ENCODE measurements at regions not wholly inside any gene's neighbourhood (a gene's known extent, or its start where the extent isn't known, plus 50 kb on each side); places are given as distances from the start of the nearest gene placed in this dataset.

DNA sequence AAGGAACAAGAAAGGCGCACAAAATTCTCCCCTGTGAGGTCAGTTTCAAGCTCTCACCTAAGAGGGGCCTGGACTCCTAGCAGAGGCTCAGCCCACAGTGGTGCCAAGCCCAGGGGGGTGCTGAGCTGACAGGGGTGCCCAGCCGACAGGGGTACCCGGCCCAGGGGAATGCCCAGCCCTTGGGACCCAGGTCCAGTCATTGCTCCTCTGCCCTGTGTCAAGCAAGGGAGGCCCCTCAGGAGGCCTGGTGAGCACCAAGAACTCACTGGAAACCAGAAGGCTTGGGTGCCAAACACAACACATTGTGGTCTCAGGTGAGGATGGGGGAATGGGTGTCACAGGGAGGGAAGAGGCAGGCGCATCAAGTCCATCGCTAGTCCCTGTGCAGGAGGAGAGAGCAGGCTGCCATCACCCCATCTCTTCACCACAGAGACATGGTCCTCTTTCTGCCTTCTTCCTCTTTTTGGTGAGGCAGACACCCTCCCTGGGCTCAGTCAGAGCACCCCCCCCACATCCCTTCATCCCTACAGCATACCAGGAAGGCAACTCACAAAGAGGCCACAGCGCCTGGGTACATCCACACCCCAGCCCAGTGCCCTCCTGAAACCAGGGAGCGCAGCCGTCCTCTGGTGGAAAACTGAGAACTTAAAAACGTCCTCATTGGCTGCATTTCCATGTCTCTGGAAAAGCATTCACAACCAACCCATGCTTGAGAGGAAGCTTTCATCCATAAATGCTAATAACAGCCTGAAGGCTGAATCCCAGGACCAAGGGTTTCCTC lies 111.3 kb downstream of the BANF2 start:
- intact Hi-C loops (cut with micrococcal nuclease) = no loop called here
- Mint-ChIP-seq H3K4me3 (no peak overlapping the region), H3K4me1 (no peaks in the 10 kb centered on the region), H3K27ac (no peak overlapping the region), H3K9me3 (no peaks in the 10 kb centered on the region), H3K36me3 (ENCODE audit: low read depth) (no peaks in the 10 kb centered on the region), H3K27me3 (peaks cover 4% of the 10 kb centered on the region)
- DNase-seq = no peak

DNA sequence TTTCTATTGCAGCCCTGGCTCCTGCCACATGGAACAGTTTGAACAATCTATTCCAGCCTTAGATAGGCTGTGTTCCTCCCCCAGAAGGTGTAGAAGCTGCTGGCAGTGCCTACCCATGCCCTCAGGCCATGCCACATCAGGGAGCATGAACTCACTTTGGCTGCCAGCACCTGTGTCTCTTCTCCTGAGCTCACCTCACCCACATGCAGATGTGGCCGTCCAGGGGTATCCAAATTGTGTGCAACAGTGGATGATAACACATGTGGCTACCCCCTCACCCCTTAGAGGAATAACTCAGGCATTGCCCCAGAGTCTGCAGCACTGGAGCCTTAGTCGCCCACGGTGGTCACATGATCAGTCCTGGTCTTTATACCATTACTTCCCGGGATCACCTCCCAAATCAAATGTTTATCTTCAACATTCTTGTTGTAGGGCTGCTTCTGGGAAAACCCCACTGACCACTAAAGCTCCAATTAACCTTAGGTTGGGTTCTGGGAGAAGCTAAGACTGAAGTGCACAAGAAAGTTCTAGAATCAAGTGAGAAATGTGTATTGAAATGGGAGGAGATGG lies 110.4 kb downstream of the BANF2 start:
- intact Hi-C loops (cut with micrococcal nuclease) = no loop called here
- H3K36me3 Mint-ChIP-seq (ENCODE audit: low read depth) = no peaks in the 10 kb centered on the region
- peaks cover 4% of the 10 kb centered on the region for H3K27me3 Mint-ChIP-seq
- no peak for DNase-seq
- H3K4me1 Mint-ChIP-seq = no peaks in the 10 kb centered on the region
- no peaks in the 10 kb centered on the region for H3K9me3 Mint-ChIP-seq
- no peak overlapping the region for H3K4me3 Mint-ChIP-seq
- H3K27ac Mint-ChIP-seq = no peak overlapping the region

GRCh38 chr20:17809362-17810061 lies 109.7 kb downstream of the BANF2 start:
- Mint-ChIP-seq H3K4me1 (no peaks in the 10 kb centered on the region), H3K36me3 (ENCODE audit: low read depth) (no peaks in the 10 kb centered on the region), H3K9me3 (no peaks in the 10 kb centered on the region), H3K27me3 (peaks cover 4% of the 10 kb centered on the region), H3K4me3 (no peak overlapping the region), H3K27ac (no peak overlapping the region)
- intact Hi-C loops (cut with micrococcal nuclease) = no loop called here
- no peak for DNase-seq

DNA sequence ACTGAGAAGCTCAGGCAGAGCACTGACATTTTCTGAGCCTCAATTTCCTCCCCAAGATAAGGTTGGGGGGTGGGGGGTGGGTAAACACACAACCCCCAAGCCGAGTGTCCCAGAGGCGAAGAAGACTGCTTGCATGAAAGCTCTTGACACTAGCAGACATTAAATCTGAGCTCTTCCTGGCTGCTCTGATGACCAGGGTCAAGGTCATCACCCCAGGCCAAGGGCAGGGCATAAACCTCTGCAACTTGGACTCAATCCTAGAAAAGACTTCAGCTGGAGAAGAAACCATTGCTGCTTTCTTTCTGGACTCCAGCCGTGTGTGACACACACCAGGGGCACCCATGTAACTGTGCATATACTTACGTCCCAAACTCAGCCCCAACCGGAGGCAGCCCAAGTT lies 109.0 kb downstream of the BANF2 start:
- Mint-ChIP-seq H3K4me1 (no peaks in the 10 kb centered on the region), H3K36me3 (ENCODE audit: low read depth) (no peaks in the 10 kb centered on the region), H3K27me3 (peaks cover 4% of the 10 kb centered on the region), H3K4me3 (no peak overlapping the region), H3K9me3 (no peaks in the 10 kb centered on the region), H3K27ac (no peak overlapping the region)
- intact Hi-C loops (cut with micrococcal nuclease) = no loop called here
- no peak for DNase-seq

GRCh38 chr20:17808357-17808756 lies 108.6 kb downstream of the BANF2 start:
- Mint-ChIP-seq H3K27me3 (peaks cover 4% of the 10 kb centered on the region), H3K9me3 (no peaks in the 10 kb centered on the region), H3K27ac (no peak overlapping the region), H3K36me3 (ENCODE audit: low read depth) (no peaks in the 10 kb centered on the region), H3K4me1 (no peaks in the 10 kb centered on the region), H3K4me3 (no peak overlapping the region)
- intact Hi-C loops (cut with micrococcal nuclease) = no loop called here
- no peak for DNase-seq

DNA sequence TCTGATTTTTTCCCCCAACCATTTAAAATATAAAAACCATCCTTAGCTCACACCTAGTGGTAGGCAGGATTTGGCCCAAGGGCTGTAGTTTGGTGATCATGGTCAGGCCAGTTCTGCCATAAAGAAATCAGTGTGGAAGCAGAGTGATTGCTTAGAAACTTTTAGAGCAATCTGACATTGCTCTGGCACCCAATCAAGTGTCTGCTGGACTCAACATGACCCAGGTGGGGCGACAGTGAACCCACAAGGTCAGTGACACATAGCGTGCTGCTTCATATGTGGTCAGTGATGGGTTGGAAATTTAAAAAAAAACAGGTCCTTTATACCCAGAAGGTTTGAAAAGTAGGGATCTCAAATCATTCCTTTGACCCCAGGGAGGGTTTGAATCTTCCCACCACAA lies 107.9 kb downstream of the BANF2 start:
- DNase-seq = no peak
- Mint-ChIP-seq H3K9me3 (no peaks in the 10 kb centered on the region), H3K4me3 (no peak overlapping the region), H3K36me3 (ENCODE audit: low read depth) (no peaks in the 10 kb centered on the region), H3K4me1 (no peaks in the 10 kb centered on the region), H3K27me3 (peaks cover 4% of the 10 kb centered on the region), H3K27ac (no peak overlapping the region)
- intact Hi-C loops (cut with micrococcal nuclease) = no loop called here

GRCh38 chr20:17806739-17807441 lies 107.1 kb downstream of the BANF2 start:
- Mint-ChIP-seq H3K4me3 (no peak overlapping the region), H3K36me3 (ENCODE audit: low read depth) (no peaks in the 10 kb centered on the region), H3K4me1 (no peaks in the 10 kb centered on the region), H3K27ac (no peak overlapping the region), H3K9me3 (no peaks in the 10 kb centered on the region), H3K27me3 (peaks cover 2% of the 10 kb centered on the region)
- intact Hi-C loops (cut with micrococcal nuclease) = no loop called here
- DNase-seq = no peak

- H3K36me3 Mint-ChIP-seq (ENCODE audit: low read depth) = no peaks in the 10 kb centered on the region
- peak overlapping the region; percentile 48 for H3K27ac Mint-ChIP-seq
- H3K4me3 Mint-ChIP-seq = no peak overlapping the region
- H3K27me3 Mint-ChIP-seq = peaks cover 2% of the 10 kb centered on the region
- no peaks in the 10 kb centered on the region for H3K9me3 Mint-ChIP-seq
- intact Hi-C loops (cut with micrococcal nuclease) = no loop called here
- DNase-seq = no peak
- H3K4me1 Mint-ChIP-seq = no peaks in the 10 kb centered on the region
Observed at GRCh38 chr20:17806107-17806506, 106.3 kb downstream of the BANF2 start.

DNA sequence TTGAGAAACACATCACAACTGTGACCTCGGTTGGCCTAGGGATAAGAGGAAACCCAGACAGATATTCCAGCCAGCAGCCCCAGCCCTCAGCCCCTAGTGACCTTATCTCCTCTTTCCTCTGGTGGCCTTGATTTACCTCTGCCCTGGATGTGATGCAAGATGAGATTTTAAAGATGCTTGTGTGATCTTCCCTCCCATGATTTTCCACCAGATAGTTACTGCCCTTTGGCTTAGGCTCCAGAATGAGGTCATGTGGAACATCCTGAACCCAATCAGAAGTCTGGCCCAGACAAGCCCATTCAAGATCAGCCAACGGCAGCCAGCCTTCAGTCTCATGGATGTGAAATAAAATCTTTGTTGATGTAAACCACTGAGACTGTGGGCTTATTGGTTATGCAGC lies 104.0 kb downstream of the BANF2 start:
- peaks cover 6% of the 10 kb centered on the region for H3K27me3 Mint-ChIP-seq
- no peak for DNase-seq
- H3K9me3 Mint-ChIP-seq = peaks cover 3% of the 10 kb centered on the region
- no peaks in the 10 kb centered on the region for H3K36me3 Mint-ChIP-seq (ENCODE audit: low read depth)
- intact Hi-C loops (cut with micrococcal nuclease) = no loop called here
- H3K4me1 Mint-ChIP-seq = no peaks in the 10 kb centered on the region
- no peak overlapping the region for H3K27ac Mint-ChIP-seq
- no peak overlapping the region for H3K4me3 Mint-ChIP-seq

DNA sequence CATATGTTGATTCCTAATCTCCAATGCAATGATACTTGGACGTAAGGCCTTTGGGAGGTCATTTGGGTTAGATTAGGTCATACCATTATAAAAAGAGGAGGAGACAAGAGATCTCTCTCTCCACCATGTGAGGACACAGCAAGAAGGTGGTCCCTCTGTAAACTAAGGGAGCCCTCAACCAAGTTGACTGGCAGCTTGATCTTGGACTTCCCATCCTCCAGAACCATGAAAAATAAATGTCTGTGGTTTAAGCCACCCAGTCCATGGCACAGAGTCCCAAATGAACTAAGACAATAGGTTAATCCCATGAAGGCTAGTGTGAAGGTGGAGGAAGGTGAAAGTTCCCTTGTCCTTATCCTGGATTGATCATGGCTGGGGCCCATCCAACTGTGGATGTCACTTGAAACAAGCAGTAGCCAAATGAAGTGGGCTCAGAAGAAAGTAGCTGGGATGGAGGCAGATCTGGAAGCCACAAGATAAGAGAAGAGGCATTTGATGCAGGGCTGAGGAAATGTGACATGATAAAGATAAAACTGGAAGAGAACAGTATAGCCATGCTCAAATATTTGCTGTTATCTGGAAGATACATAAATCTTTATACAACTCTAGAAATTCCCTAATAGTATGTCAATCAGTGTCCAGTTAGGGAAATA lies 99.9 kb downstream of the BANF2 start:
- intact Hi-C loops (cut with micrococcal nuclease) = no loop called here
- peaks cover 5% of the 10 kb centered on the region for H3K9me3 Mint-ChIP-seq
- DNase-seq = no peak
- no peaks in the 10 kb centered on the region for H3K36me3 Mint-ChIP-seq (ENCODE audit: low read depth)
- no peaks in the 10 kb centered on the region for H3K4me1 Mint-ChIP-seq
- peaks cover 19% of the 10 kb centered on the region for H3K27me3 Mint-ChIP-seq
- no peak overlapping the region for H3K4me3 Mint-ChIP-seq
- no peak overlapping the region for H3K27ac Mint-ChIP-seq

DNA sequence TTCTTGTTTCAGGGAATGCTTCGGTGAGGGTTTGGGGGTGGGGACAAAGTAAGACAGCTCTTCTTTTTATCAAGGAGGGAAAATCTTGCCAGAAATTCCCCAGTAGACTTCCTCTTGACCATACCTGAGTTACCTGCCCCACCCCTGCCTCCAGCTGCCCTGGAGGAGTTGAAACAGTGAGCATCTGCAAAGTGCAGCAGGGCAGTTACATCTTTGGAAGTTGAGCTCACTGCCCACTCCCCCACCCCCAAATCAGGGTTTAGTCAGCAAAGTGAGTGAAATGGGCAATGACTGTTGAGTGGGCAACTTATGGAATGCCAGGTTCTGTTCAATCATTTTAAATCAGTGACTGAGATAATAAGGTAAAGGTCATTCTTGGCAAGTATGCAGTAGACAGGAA lies 98.8 kb downstream of the BANF2 start:
- DNase-seq = no peak
- Mint-ChIP-seq H3K4me1 (no peaks in the 10 kb centered on the region), H3K36me3 (ENCODE audit: low read depth) (no peaks in the 10 kb centered on the region), H3K27me3 (peaks cover 19% of the 10 kb centered on the region), H3K4me3 (no peak overlapping the region), H3K27ac (no peak overlapping the region), H3K9me3 (peaks cover 5% of the 10 kb centered on the region)
- intact Hi-C loops (cut with micrococcal nuclease) = no loop called here

DNA sequence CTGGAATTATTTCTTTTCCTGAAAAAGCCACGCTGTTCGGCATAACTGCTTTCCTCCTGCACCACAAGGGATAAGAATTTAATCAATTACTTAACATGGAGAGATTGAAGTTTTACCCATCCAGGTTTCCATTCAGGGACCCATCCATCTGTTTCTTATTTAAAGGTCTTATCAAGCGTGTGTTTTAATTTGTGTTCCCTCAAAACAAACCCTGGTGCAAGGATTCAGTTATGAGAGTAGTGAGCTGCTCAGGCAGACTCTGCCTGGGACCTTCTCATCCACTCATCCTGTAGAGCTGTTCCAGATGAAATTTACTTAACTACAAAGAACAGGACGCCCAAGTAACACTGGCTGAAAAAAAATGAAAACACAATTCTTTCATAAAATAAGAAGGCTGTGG lies 97.8 kb downstream of the BANF2 start:
- Mint-ChIP-seq H3K27me3 (peaks cover 21% of the 10 kb centered on the region), H3K4me3 (no peak overlapping the region), H3K9me3 (peaks cover 5% of the 10 kb centered on the region), H3K4me1 (no peaks in the 10 kb centered on the region), H3K27ac (no peak overlapping the region), H3K36me3 (ENCODE audit: low read depth) (no peaks in the 10 kb centered on the region)
- no peak for DNase-seq
- intact Hi-C loops (cut with micrococcal nuclease) = no loop called here

- no peak for DNase-seq
- intact Hi-C loops (cut with micrococcal nuclease) = no loop called here
- Mint-ChIP-seq H3K4me3 (no peak overlapping the region), H3K27me3 (peaks cover 21% of the 10 kb centered on the region), H3K4me1 (no peaks in the 10 kb centered on the region), H3K9me3 (peaks cover 5% of the 10 kb centered on the region), H3K36me3 (ENCODE audit: low read depth) (no peaks in the 10 kb centered on the region), H3K27ac (no peak overlapping the region)
Observed at GRCh38 chr20:17797161-17797560, 97.4 kb downstream of the BANF2 start.

All from activated CD4-positive, alpha-beta T cell treated with anti-CD3 and anti-CD28 coated beads, Interleukin-2, amount 10 ng/mL, durations not matched to agents 24 days and 14 days (primary cell).